Activated T-helper 1 cell treated with Interleukin-2 at 50 U/mL for 16 hours (primary cell): ENCODE measurements at regions not wholly inside any gene's neighbourhood (a gene's known extent, or its start where the extent isn't known, plus 50 kb on each side); places are given as distances from the start of the nearest gene placed in this dataset.
"Not testable (repeated sequence)": the region's sequence is repeated elsewhere in the genome, so short reads cannot be mapped to it uniquely, and the experiment has no call there.

ENCODE experiments used
- DNase-seq: peaks from one replicate; pipeline ENCODE4 v3.0.0-alpha.2; 2020; ENCODE audit warnings: low read depth

DNA sequence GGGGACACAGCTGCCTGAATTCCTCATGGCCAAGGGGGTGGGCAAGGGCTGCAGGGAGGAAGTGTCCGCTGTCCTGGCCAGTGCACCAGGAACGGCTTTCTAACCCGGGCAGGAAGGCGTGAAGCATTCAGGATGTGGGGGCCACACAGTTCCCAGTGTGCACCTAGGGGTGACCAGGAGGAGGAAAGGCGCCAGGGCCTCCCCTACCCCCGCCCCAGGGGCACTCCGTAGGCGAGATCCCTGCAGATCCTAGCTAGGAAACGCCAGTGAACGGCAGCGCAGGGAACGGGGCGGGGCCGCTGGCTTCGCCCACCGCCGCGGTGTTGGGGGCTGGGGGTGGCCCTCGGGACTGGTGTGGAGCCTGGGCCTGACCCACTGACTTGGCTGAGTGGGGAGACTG, 199.6 kb downstream of the USP22 start:
- not testable (repeated sequence) for DNase-seq

DNA sequence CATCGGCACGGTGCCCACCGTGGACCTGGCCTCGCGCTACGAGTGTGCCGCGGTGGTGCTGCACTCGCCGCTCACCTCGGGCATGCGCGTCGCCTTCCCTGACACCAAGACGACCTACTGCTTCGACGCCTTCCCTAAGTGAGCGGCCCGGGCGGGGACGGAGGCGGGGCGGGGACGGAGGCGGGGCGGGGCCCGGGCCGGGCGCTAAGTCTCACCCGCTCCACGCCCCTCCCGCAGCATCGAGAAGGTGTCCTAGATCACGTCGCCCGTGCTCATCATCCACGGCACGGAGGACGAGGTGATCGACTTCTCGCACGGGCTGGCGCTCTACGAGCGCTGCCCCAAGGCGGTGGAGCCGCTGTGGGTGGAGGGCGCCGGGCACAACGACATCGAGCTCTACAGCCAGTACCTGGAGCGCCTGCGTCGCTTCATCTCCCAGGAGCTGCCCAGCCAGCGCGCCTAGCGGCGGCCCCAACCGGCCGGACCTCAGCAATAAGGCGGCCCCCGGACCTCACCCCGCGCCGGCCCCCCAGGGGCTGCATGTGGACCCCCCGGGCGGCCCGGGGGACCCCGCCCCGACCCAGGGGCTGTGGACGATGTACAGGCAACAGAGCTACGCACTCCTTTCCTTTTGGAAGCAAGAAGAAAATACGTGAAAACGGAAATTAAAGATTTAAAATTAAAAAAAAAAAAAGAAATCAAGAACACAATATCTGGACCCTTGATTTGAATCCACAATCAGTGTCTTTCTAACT, 198.8 kb downstream of the USP22 start:
- DNase-seq = not testable (repeated sequence)

- DNase-seq = not testable (repeated sequence)
Measured at GRCh38 chr17:20848869-20849443, 193.9 kb downstream of the USP22 start.

DNA sequence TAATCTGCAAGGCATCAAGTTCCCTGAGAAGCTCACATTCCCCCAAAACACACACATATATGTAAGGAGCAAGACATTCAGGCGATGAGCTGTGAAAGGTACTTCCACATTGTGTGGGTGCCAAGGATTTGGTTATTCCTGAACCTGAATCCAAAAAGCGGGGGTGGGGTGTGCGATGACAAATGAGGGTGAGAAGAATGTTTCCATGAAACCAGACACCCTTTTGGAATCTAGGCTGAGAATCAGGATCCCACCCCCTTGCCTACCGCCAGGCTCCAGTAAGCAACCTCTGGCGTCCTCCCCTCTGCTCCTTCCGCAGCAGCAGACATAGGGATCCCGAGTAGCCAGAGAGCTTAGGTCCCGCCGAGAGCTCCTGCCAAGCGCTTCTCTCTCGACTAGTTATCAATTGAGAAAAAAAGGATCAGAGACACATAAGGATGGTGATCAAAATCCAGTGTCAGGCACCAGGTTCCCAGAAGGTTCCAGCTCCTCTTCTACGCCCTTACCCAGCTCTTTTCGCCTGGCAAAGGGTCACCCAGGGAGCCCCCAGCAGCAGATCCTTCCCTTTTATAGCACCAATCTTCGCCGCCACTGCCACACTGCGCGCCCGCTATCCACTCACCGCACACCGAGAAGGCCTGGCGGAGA, 191.1 kb downstream of the USP22 start:
- not testable (repeated sequence) for DNase-seq

GRCh38 chr17:20852239-20852989, 190.4 kb downstream of the USP22 start:
- DNase-seq = no peak

DNA sequence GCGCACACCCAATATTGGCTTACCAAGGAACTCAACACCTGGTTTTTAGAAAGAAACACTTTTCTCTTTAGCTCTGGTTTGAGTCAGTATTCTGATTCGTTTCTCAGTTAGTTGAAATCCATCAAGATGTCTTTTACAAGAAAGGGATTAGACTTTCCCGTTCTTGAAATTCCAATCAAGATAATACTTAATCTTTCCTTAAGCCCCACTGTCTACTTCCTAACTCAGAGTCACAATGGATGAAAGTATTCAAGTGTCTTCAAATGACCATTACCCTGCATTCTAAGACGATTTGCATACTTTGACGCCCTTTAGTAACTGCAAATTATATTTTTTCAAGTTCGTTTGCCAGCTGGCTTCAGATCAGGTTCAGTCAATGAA, 189.8 kb downstream of the USP22 start:
- DNase-seq = no peak

- not testable (repeated sequence) for DNase-seq
Measured at GRCh38 chr17:20855910-20856470, 186.8 kb downstream of the USP22 start.

DNA sequence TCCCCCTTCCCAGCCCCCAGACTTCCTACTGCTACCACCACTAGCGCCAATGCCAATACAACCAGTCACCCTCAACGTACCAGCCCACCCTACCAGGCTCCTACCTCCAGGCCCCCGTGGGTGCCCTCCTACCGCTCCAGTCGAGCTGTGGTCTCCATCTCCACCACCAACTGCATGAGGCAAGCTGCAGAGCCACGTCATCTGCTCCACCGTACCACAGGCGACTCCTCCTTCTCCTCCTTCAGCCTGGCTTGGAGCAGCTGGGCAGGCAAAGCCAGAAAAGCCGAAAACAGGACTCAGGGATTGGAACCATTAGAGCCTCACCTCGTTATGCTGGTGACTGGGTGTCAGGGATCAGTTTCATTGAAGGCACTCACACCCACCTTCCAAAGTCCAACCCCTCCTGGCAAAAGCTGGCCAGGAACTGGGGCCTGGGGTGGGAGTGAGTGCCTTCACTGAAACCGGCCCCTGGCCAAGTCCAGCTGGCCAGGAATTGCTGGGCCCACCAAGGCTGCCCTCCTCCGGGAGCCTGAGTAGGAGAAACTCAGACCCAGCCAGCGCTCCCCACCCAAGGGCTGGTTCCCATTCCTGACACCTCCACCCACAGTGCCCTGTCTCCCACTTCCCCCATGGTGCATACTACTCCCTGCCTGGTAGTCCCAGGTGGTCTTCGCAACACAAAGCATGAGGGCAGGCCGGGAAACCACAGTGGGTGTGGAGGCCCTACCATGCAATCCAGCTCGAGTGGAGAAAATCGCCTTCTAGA, 176.2 kb downstream of the USP22 start:
- not testable (repeated sequence) for DNase-seq

- not testable (repeated sequence) for DNase-seq
Measured at GRCh38 chr17:20867436-20867937, 175.3 kb downstream of the USP22 start.

DNA sequence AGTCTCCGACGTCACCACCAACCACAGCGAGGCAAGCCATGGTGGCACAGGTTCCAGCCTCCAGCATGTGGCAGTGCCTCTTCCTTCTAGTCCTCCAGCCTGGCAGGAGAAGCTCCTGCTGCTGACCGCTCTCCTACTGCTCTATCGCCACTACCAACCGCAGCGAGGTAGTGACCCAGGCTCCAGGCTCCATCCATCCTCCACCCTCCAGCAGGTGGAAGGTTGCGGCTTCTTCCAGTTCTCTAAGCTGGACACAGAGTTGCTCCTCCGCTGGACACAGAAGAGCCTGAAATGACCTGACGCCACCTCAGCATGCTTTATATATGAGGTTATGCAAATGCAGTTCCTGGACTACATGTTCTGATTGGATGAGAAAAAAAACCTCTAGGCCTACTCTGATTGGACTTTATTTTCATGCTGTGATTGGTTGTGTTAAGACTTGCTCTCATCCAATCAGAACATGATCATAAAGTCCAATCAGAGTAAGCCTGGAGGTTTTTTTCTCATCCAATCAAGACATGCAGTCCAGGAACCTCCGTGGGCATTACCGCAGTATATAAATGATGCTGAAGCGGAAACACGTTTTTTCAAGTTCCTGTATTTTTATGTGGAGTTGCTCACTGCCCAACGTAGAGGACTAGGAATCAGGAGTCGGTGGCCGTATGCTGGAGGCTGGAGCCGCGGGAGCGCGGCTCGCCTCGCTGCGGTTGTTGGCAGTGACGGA, 174.7 kb downstream of the USP22 start:
- not testable (repeated sequence) for DNase-seq

GRCh38 chr17:20868662-20869007, 174.2 kb downstream of the USP22 start:
- DNase-seq = not testable (repeated sequence)

- not testable (repeated sequence) for DNase-seq
Measured at GRCh38 chr17:20873173-20873572, 169.6 kb downstream of the USP22 start.

DNA sequence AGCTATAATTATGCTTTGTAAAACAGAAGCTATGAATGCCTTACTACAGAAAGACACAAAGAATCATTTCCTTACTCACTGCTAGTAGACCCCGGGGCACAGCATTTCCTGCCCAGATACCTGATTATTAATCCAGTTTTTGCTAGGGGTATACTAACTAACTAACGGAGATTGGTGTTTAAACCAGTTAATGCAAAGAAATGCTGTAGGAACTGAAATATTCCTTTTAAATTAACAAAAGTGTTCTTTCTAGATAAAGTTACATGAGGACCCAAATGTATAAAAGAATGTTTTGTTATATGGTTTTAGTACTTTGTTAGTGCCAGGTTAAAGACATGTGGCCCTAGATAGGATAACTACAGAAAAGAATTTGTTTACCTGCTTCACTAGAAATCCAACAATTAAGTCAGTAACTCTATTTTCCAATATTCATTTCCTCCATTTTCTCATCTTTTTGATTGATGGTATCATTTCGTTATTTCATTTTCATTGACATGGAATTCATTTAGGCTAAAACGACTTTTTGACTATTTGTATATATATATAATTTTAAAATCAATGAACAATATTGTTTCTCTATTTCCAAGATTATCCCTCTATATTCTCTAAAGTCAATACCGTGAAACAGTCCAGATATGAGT, 169.0 kb downstream of the USP22 start:
- not testable (repeated sequence) for DNase-seq

DNA sequence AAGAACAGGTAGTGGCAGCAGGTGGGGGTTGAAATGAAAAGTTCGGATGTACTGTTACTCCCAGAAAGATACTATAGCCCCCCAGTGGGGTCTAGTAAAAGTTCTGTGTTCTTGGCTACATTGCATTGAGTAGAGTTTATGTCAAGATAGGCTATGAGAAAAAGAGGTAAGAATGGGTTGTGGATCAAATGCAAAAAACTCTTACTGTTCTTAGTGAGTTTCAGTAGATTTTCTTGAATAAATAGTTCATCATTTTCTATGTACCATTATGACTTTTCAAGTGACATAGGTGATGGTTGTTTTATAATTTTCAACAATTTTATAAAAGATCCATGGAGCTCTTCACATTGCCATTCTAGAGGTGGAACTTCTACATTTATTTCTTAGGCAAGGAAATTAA, 165.4 kb downstream of the USP22 start:
- not testable (repeated sequence) for DNase-seq

GRCh38 chr17:20890338-20890737, 152.5 kb downstream of the USP22 start:
- DNase-seq = no peak

GRCh38 chr17:20895426-20895825, 147.4 kb downstream of the USP22 start:
- not testable (repeated sequence) for DNase-seq

GRCh38 chr17:20896153-20896649, 146.6 kb downstream of the USP22 start:
- DNase-seq = no peak

DNA sequence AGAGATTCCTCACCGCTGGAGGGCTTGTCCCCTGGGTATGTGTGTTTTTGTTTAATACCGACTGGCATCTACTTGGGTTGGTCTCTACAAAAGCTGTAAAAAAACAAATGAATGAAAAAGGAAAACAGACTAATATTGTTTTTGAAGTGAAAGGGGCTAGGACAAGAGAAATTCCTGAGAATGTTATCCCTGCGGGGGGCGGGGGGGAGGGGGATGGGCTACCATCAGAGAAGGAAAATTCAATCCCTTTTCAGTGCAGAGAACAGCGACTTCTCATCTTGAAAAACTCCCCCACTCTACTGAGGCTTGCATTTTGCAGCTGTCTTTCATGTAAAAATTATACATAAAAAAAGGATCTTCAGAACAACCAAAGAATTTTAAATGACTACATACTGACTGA, 144.1 kb downstream of the USP22 start:
- DNase-seq = not testable (repeated sequence)

DNA sequence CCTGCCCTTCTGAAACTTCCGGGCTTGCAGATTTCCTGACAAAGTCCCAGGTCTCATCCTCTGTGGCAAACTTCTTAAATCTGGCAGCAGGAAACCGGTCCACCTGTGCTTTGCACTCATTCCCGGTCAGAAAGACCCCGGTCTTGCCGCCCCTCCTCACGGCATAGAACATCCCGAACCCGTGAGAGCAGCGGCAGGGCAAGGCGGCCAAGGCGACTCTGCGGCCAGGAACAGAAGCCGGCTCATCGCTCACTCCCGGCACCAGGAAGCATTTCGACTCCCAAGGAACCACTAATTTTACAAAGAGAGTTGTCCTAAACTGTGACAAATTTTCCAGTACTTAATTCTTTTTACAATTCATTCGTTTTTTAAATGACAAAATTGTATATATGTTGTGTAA, 140.3 kb downstream of the USP22 start:
- DNase-seq = not testable (repeated sequence)

- not testable (repeated sequence) for DNase-seq
Measured at GRCh38 chr17:20903549-20903948, 139.3 kb downstream of the USP22 start.
